ENCODE measurements at regions not wholly inside any gene's neighbourhood (a gene's known extent, or its start where the extent isn't known, plus 50 kb on each side); places are given as distances from the start of the nearest gene placed in this dataset.

DNA sequence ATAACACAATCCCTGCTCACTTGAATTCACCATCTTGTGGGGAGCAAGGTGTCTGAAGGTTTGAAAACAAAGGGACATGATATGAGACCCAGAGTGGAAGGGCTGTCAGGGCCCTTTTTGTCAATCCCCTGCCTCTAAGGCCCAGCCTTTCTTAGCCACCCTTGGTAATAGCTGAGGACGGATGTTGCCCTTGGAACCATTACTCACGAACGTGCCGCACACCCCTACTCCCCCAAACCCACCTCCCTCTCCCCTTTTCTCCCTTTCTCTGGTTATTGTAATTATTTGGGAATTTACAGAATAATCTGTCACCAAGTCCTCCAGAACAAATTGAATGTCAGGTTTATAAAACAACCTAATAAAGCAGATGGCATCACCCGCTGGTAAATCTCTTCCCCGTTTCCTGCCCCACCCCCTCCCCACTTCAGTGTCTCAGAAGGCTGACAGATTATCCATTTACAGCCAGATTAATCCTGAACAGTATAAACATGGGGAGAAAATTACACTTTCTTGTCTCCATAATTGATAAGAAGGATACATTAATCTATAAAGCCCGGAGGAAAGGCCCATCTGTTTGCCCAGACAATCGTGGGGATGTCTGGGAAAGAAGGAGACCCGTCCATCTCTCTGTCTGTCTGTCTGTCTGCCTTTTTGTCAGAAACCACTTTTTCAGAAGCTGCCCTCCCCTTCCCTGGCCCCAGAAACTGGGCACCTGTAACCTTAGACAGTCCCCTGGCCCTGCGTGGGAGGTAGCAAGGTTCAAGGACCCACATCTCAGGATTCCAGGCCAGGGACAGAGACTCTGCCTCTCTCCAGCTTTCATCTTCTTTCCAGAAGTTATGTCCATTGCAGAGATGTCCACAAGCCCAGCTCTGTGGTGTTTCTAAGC is 60.6 kb upstream of the CD34 start:
- Histone ChIP-seq H3K27ac (ENCODE audit: low read depth, low read length, poor library complexity, severe bottlenecking) (no peak overlapping the region), H4K20me1 (ENCODE audit: insufficient read depth, low read length) (no peaks in the 10 kb centered on the region), H2AFZ (ENCODE audit: low read length) (no peak overlapping the region), H3K9me2 (ENCODE audit: insufficient read depth, low read length) (no peaks in the 10 kb centered on the region), H3K79me2 (ENCODE audit: insufficient read depth, low read depth, low read length) (no peaks in the 10 kb centered on the region), H3K4me2 (ENCODE audit: low read length) (no peak overlapping the region), H3K4me3 (ENCODE audit: low read depth, low read length, poor library complexity, severe bottlenecking) (no peak overlapping the region), H3K4me1 (ENCODE audit: insufficient read depth, low read length, poor library complexity, severe bottlenecking) (no peaks in the 10 kb centered on the region), H3K36me3 (ENCODE audit: insufficient read depth, low read length) (no peaks in the 10 kb centered on the region), H3K9me3 (ENCODE audit: low read length) (no peaks in the 10 kb centered on the region)
- CTCF ChIA-PET (ENCODE audit: unreplicated experiment): no interaction called here
- BruUV-seq (replicated peaks): no TSS peak
- intact Hi-C loops (cut with micrococcal nuclease; ENCODE audit: unreplicated experiment): no loop called here
- no peak for DNase-seq (ENCODE audit: low spot score)
- POLR2A ChIA-PET: interaction anchor here (0.8 kb wide), 1 partner anchor 89 kb away, joined by 3 read pairs; no protein-coding TSS in a partner anchor
- no peak for TF ChIP-seq EZH2phosphoT487 (IDR thresholded peaks at IDR 0.05; ENCODE audit: borderline replicate concordance, low read depth, low read length)
- TF ChIP-seq, protein P1, sequence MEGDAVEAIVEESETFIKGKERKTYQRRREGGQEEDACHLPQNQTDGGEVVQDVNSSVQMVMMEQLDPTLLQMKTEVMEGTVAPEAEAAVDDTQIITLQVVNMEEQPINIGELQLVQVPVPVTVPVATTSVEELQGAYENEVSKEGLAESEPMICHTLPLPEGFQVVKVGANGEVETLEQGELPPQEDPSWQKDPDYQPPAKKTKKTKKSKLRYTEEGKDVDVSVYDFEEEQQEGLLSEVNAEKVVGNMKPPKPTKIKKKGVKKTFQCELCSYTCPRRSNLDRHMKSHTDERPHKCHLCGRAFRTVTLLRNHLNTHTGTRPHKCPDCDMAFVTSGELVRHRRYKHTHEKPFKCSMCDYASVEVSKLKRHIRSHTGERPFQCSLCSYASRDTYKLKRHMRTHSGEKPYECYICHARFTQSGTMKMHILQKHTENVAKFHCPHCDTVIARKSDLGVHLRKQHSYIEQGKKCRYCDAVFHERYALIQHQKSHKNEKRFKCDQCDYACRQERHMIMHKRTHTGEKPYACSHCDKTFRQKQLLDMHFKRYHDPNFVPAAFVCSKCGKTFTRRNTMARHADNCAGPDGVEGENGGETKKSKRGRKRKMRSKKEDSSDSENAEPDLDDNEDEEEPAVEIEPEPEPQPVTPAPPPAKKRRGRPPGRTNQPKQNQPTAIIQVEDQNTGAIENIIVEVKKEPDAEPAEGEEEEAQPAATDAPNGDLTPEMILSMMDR (conservative IDR thresholded peaks at IDR 0.05; ENCODE audit: low read length): no peak

DNA sequence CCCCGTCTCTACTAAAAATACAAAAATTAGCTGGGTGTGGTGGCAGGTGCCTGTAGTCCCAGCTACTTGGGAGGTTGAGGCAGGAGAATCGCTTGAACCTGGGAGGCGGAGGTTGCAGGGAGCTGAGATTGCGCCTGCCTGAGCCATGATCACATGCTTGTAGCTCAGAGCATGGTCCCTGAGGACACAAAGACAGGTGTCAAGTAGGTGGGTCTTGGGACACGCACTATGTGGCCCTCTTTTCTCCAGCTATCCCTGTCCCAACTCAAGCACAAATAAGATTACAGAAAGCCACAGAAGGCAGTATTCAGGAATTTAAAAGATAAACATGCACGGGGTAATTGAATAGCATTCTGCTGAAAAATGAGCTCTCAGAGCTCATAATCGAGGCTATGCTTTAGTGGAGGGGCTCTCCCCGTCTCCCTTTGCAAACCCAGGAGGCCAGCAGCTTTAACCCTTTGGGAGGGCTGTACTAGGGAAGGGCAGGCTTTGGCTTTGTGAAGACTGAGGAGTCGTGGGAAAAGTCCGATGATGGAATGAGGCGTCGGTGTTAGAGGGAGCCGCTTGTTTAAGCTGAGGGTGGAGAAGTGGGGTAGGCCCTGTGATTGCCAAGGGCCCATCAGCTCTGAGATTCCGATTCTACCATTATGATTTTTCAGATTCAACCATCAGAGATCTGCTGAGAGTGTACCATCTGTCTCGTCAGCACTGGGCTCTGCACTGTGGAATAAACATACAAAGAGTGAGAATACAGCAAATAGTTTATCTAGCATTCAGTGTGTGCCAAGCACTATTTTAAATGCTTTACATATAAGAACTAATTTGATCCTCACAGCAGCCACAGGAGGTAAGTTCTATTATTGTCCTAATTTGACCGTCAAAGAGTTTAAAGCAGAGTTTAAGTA is 59.7 kb upstream of the CD34 start:
- TF ChIP-seq EZH2phosphoT487 (IDR thresholded peaks at IDR 0.05; ENCODE audit: borderline replicate concordance, low read depth, low read length): no peak
- TF ChIP-seq, protein P1 (conservative IDR thresholded peaks at IDR 0.05; ENCODE audit: low read length): no peak
- no peaks in the 10 kb centered on the region for H3K4me1 ChIP-seq (ENCODE audit: insufficient read depth, low read length, poor library complexity, severe bottlenecking)
- H4K20me1 ChIP-seq (ENCODE audit: insufficient read depth, low read length): no peaks in the 10 kb centered on the region
- H3K27ac ChIP-seq (ENCODE audit: low read depth, low read length, poor library complexity, severe bottlenecking): no peak overlapping the region
- ChIA-PET POLR2A (interaction anchor here (1.5 kb wide), 1 partner anchor 10 kb away, joined by 4 read pairs; no protein-coding TSS in a partner anchor), CTCF (ENCODE audit: unreplicated experiment) (no interaction called here)
- H3K79me2 ChIP-seq (ENCODE audit: insufficient read depth, low read depth, low read length): no peaks in the 10 kb centered on the region
- H2AFZ ChIP-seq (ENCODE audit: low read length): no peak overlapping the region
- no peak overlapping the region for H3K4me3 ChIP-seq (ENCODE audit: low read depth, low read length, poor library complexity, severe bottlenecking)
- BruUV-seq (replicated peaks): no TSS peak
- no peaks in the 10 kb centered on the region for H3K9me3 ChIP-seq (ENCODE audit: low read length)
- no peaks in the 10 kb centered on the region for H3K9me2 ChIP-seq (ENCODE audit: insufficient read depth, low read length)
- no peak for DNase-seq (ENCODE audit: low spot score)
- H3K4me2 ChIP-seq (ENCODE audit: low read length): no peak overlapping the region
- intact Hi-C loops (cut with micrococcal nuclease; ENCODE audit: unreplicated experiment): no loop called here
- no peaks in the 10 kb centered on the region for H3K36me3 ChIP-seq (ENCODE audit: insufficient read depth, low read length)
